Thoracic aorta (tissue), 2 donors: ENCODE measurements at regions not wholly inside any gene's neighbourhood (a gene's known extent, or its start where the extent isn't known, plus 50 kb on each side); places are given as distances from the start of the nearest gene placed in this dataset.
"Not testable (repeated sequence)": the region's sequence is repeated elsewhere in the genome, so short reads cannot be mapped to it uniquely, and the experiment has no call there.

Source experiments
- ATAC-seq: fragments of 150-250 bp; one replicate; pipeline ENCODE4 v1.8.0; 2017; ENCODE audit warnings: low read depth; ENCODE audit not compliant: insufficient number of reproducible peaks, low FRiP score
- DNase-seq: peaks from one replicate; pipeline ENCODE4 v3.0.0-alpha.2; 2020; ENCODE audit warnings: low spot score
- H3K27ac ChIP-seq, 2 donors: fragments of 200-600 bp; sonication (generic); 1 replicate in 1 of 2; 2 replicates in 1 of 2; pipeline ENCODE4 v1.5.1; 2016; ENCODE audit warnings: mild to moderate bottlenecking in 2 of 2, moderate library complexity in 2 of 2
- H3K27me3 ChIP-seq: fragments of 200-600 bp; sonication (generic); replicated peaks from 2 replicates; pipeline ENCODE4 v1.6.0; 2016; ENCODE audit warnings: mild to moderate bottlenecking; ENCODE audit not compliant: insufficient read depth
- H3K36me3 ChIP-seq: fragments of 200-600 bp; sonication (generic); one replicate; pipeline ENCODE4 v1.5.1; 2016
- H3K4me1 ChIP-seq, 2 donors: fragments of 200-600 bp; sonication (generic); 1 replicate in 1 of 2; 2 replicates in 1 of 2; pipeline versions ENCODE4 v1.5.1 to v1.6.0; 2016; ENCODE audit warnings: low read depth in 2 of 2, mild to moderate bottlenecking in 1 of 2; ENCODE audit not compliant: control insufficient read depth in 1 of 2
- H3K4me3 ChIP-seq: fragments of 200-600 bp; sonication (generic); 2 replicates; pipeline ENCODE4 v1.5.1; 2016; ENCODE audit warnings: mild to moderate bottlenecking
- H3K9me3 ChIP-seq: fragments of 200-600 bp; sonication (generic); 2 replicates; pipeline ENCODE4 v1.5.1; 2016
- TF ChIP-seq, protein P1 (sequence below): fragments of 200-600 bp; sonication (generic); IDR thresholded peaks from one replicate; pipeline ENCODE4 v1.5.1; 2019; ENCODE audit warnings: antibody characterized with exemption

DNA sequence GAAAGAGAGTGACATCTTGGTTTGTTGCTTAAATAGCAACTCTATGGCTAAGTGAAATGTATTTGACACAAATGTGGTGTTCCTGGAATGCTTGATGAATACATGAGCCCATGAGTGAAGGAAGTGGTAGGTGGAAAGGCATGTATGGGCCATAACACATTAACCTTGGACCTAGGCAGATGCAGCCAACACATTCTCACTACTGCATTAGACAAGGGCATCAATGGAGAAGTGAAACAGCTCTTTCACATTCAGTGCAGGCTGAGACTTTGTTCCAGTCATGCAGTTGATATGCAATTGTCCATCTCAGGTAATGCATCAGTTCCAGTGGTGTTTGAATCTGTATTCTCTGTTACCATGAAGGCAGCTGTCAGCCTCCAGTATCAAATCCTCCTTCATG lies 133.6 kb downstream of the HS3ST3B1 start:
- Histone ChIP-seq H3K4me3 (no peak overlapping the region), H3K36me3 (no peaks in the 10 kb centered on the region), H3K9me3 (no peaks in the 10 kb centered on the region), H3K4me1 (no peaks in the 10 kb centered on the region), H3K27ac (no peak overlapping the region), H3K27me3 (no peaks in the 10 kb centered on the region)
- TF ChIP-seq, protein P1, sequence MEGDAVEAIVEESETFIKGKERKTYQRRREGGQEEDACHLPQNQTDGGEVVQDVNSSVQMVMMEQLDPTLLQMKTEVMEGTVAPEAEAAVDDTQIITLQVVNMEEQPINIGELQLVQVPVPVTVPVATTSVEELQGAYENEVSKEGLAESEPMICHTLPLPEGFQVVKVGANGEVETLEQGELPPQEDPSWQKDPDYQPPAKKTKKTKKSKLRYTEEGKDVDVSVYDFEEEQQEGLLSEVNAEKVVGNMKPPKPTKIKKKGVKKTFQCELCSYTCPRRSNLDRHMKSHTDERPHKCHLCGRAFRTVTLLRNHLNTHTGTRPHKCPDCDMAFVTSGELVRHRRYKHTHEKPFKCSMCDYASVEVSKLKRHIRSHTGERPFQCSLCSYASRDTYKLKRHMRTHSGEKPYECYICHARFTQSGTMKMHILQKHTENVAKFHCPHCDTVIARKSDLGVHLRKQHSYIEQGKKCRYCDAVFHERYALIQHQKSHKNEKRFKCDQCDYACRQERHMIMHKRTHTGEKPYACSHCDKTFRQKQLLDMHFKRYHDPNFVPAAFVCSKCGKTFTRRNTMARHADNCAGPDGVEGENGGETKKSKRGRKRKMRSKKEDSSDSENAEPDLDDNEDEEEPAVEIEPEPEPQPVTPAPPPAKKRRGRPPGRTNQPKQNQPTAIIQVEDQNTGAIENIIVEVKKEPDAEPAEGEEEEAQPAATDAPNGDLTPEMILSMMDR: no peak
- DNase-seq: no peak
- ATAC-seq: no peak

GRCh38 chr17:14432079-14432478 lies 131.2 kb downstream of the HS3ST3B1 start:
- ATAC-seq: no peak
- no peaks in the 10 kb centered on the region for H3K27me3 ChIP-seq
- peaks cover 6 to 15% of the 10 kb centered on the region in 2 donors for H3K4me1 ChIP-seq
- H3K36me3 ChIP-seq: no peaks in the 10 kb centered on the region
- TF ChIP-seq, protein P1: no peak
- H3K27ac ChIP-seq: no peak overlapping the region
- H3K9me3 ChIP-seq: no peaks in the 10 kb centered on the region
- no peak overlapping the region for H3K4me3 ChIP-seq
- DNase-seq: no peak

GRCh38 chr17:14429084-14429483 lies 128.2 kb downstream of the HS3ST3B1 start:
- TF ChIP-seq, protein P1: no peak
- DNase-seq: no peak

DNA sequence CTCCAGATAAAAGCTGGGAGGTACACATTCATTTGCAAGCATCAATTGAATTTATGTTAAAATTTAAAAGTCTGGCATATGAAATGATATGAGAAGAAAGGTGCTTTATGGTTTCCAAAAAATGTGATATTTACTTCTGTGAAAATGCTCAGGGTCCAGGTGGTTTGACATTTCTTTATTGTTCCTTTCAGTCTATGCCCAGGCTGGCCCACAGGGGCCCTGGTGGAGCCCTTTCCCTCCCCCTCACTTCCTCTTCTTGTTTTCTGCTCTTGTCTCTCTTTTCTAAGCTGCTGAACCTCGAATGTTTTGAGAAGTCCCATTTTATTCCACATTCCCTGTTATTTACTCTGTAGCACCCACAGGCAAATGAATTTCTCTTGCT lies 127.8 kb downstream of the HS3ST3B1 start:
- Histone ChIP-seq H3K27me3 (no peaks in the 10 kb centered on the region), H3K9me3 (no peaks in the 10 kb centered on the region), H3K36me3 (no peaks in the 10 kb centered on the region), H3K27ac (no peak overlapping the region), H3K4me3 (no peak overlapping the region), H3K4me1 (peaks cover 6 to 15% of the 10 kb centered on the region in 2 donors)
- ATAC-seq (no peak), DNase-seq (no peak)
- TF ChIP-seq, protein P1: no peak

More at GRCh38 chr17:14429084-14429483, 128.2 kb downstream of the HS3ST3B1 start:
- Histone ChIP-seq H3K27me3 (no peaks in the 10 kb centered on the region), H3K36me3 (no peaks in the 10 kb centered on the region), H3K9me3 (no peaks in the 10 kb centered on the region), H3K27ac (no peak overlapping the region), H3K4me3 (no peak overlapping the region), H3K4me1 (peaks cover 6 to 15% of the 10 kb centered on the region in 2 donors)
- ATAC-seq: no peak

DNA sequence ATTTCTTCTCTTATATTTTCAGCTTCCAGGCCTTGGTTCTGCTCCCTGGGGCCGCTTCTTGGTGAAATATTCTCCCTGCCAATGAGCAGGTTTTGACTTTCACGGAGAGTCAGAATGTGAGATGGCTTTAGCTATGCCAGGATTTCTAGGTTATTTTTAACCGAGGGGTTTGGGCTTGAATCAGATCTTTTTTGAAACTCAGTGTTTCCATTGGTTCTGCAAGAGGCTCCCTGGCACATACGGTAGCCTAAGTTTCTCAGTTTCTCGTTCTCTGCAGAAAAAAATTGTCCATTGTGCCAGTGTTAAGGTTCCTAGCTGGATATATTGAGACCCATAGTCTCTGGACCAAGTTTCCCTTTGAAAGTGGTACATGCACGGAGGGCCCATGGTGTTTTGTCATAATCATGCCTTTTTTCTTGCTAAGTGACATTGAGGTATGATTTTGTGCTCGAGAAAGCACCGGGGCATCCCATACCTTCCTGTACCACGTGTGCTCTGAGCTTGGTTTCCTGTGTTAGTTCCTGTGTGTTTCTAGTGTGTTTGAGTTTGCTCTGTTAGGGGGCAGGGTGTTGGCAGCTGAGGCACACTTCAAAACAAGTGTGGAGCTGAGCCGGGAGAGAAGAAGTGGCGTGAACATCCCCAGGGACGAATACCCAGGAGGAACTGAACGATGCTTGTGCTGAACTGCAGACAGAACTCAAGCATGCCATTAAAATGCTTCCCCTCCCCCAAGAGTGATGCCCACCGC lies 127.2 kb downstream of the HS3ST3B1 start:
- DNase-seq (no peak), ATAC-seq (no peak)
- no peaks in the 10 kb centered on the region for H3K27me3 ChIP-seq
- H3K9me3 ChIP-seq: no peaks in the 10 kb centered on the region
- no peak overlapping the region for H3K4me3 ChIP-seq
- H3K36me3 ChIP-seq: no peaks in the 10 kb centered on the region
- TF ChIP-seq, protein P1: no peak
- peaks cover 6 to 15% of the 10 kb centered on the region in 2 donors for H3K4me1 ChIP-seq
- no peak overlapping the region for H3K27ac ChIP-seq

DNA sequence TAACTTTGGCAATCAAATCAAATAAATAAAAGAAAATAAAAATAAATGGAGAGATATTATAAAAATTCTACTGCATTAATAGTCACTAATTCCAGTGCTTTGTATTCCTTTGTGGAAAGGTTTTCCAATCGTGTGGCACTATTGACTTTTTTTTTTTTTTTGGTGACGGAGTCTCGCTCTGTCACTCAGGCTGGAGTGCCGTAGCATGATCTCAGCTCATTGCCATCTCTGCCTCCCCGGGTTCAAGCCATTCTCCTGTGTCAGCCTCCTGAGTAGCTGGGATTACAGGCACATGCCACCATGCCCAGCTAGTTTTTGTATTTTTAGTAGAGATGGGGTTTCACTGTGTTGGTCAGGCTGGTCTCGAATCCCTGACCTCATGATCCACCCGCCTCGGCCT lies 122.3 kb downstream of the HS3ST3B1 start:
- not testable (repeated sequence) for ATAC-seq, H3K9me3 ChIP-seq, H3K4me3 ChIP-seq, H3K4me1 ChIP-seq, DNase-seq, H3K27ac ChIP-seq, H3K27me3 ChIP-seq, H3K36me3 ChIP-seq
